ENCODE measurements at regions not wholly inside any gene's neighbourhood (a gene's known extent, or its start where the extent isn't known, plus 50 kb on each side); places are given as distances from the start of the nearest gene placed in this dataset.

GRCh38 chr2:120423167-120423943, 77.4 kb downstream of the INHBB start:
- Histone ChIP-seq H3K4me3 (replicated peaks in 1 of 4; ENCODE audit: control extremely low read depth in 1 of 4, insufficient read depth in 1 of 4, low read depth in 3 of 4, low read length in 4 of 4) (no peak overlapping the region), H2AFZ (ENCODE audit: low read length) (no peak overlapping the region), H3K36me3 (ENCODE audit: control insufficient read depth, insufficient read depth, low read length) (no peaks in the 10 kb centered on the region), H3K4me1 (ENCODE audit: control insufficient read depth, extremely low read depth, insufficient read depth, low read length) (no peaks in the 10 kb centered on the region), H3K79me2 (ENCODE audit: control insufficient read depth, insufficient read depth, low read length) (no peaks in the 10 kb centered on the region), H4K20me1 (ENCODE audit: control insufficient read depth, extremely low read depth, insufficient read depth, low read length) (no peaks in the 10 kb centered on the region), H3K9ac (ENCODE audit: insufficient read depth, low read length) (no peak overlapping the region), H3K4me2 (ENCODE audit: extremely low read depth, insufficient read depth, low read length) (no peak overlapping the region), H3K9me3 (ENCODE audit: control insufficient read depth, insufficient read depth, low read depth, low read length) (no peaks in the 10 kb centered on the region), H3K27ac (ENCODE audit: insufficient read depth, low read length) (no peak overlapping the region), H3K27me3 (ENCODE audit: control insufficient read depth, insufficient read depth, low read length) (peaks cover 16% of the 10 kb centered on the region)
- no peak for TF ChIP-seq CTCF (conservative IDR thresholded peaks at IDR 0.05 in 1 of 2, IDR thresholded peaks at IDR 0.05 in 1 of 2; ENCODE audit: low read depth in 1 of 2, low read length in 2 of 2)
- TF ChIP-seq EZH2 (IDR thresholded peaks at IDR 0.05; ENCODE audit: low read length, missing control alignments) = no peak
- DNase-seq (ENCODE audit: low read depth in 2 of 2) = no peak

- Histone ChIP-seq H3K4me3 (replicated peaks in 1 of 4; ENCODE audit: control extremely low read depth in 1 of 4, insufficient read depth in 1 of 4, low read depth in 3 of 4, low read length in 4 of 4) (no peak overlapping the region), H3K9ac (ENCODE audit: insufficient read depth, low read length) (no peak overlapping the region), H2AFZ (ENCODE audit: low read length) (no peak overlapping the region), H4K20me1 (ENCODE audit: control insufficient read depth, extremely low read depth, insufficient read depth, low read length) (no peaks in the 10 kb centered on the region), H3K27me3 (ENCODE audit: control insufficient read depth, insufficient read depth, low read length) (peaks cover 16% of the 10 kb centered on the region), H3K9me3 (ENCODE audit: control insufficient read depth, insufficient read depth, low read depth, low read length) (no peaks in the 10 kb centered on the region), H3K27ac (ENCODE audit: insufficient read depth, low read length) (no peak overlapping the region), H3K4me1 (ENCODE audit: control insufficient read depth, extremely low read depth, insufficient read depth, low read length) (no peaks in the 10 kb centered on the region), H3K4me2 (ENCODE audit: extremely low read depth, insufficient read depth, low read length) (no peak overlapping the region), H3K36me3 (ENCODE audit: control insufficient read depth, insufficient read depth, low read length) (no peaks in the 10 kb centered on the region), H3K79me2 (ENCODE audit: control insufficient read depth, insufficient read depth, low read length) (no peaks in the 10 kb centered on the region)
- TF ChIP-seq EZH2 (IDR thresholded peaks at IDR 0.05; ENCODE audit: low read length, missing control alignments) (no peak), CTCF (conservative IDR thresholded peaks at IDR 0.05 in 1 of 2, IDR thresholded peaks at IDR 0.05 in 1 of 2; ENCODE audit: low read depth in 1 of 2, low read length in 2 of 2) (no peak)
- DNase-seq (ENCODE audit: low read depth in 2 of 2) = no peak
Measured at GRCh38 chr2:120424274-120424796, 78.4 kb downstream of the INHBB start.

- H3K4me3 ChIP-seq (replicated peaks in 1 of 4; ENCODE audit: control extremely low read depth in 1 of 4, insufficient read depth in 1 of 4, low read depth in 3 of 4, low read length in 4 of 4) = no peak overlapping the region
Measured at GRCh38 chr2:120425014-120425413, 79.1 kb downstream of the INHBB start.

More at GRCh38 chr2:120425014-120425413, 79.1 kb downstream of the INHBB start:
- H3K27ac ChIP-seq (ENCODE audit: insufficient read depth, low read length) = no peak overlapping the region
- H3K36me3 ChIP-seq (ENCODE audit: control insufficient read depth, insufficient read depth, low read length) = no peaks in the 10 kb centered on the region
- H3K9me3 ChIP-seq (ENCODE audit: control insufficient read depth, insufficient read depth, low read depth, low read length) = no peaks in the 10 kb centered on the region
- H4K20me1 ChIP-seq (ENCODE audit: control insufficient read depth, extremely low read depth, insufficient read depth, low read length) = no peaks in the 10 kb centered on the region
- no peaks in the 10 kb centered on the region for H3K4me1 ChIP-seq (ENCODE audit: control insufficient read depth, extremely low read depth, insufficient read depth, low read length)
- TF ChIP-seq EZH2 (IDR thresholded peaks at IDR 0.05; ENCODE audit: low read length, missing control alignments) = no peak
- no peak for TF ChIP-seq CTCF (conservative IDR thresholded peaks at IDR 0.05 in 1 of 2, IDR thresholded peaks at IDR 0.05 in 1 of 2; ENCODE audit: low read depth in 1 of 2, low read length in 2 of 2)
- no peak overlapping the region for H3K4me2 ChIP-seq (ENCODE audit: extremely low read depth, insufficient read depth, low read length)
- no peaks in the 10 kb centered on the region for H3K79me2 ChIP-seq (ENCODE audit: control insufficient read depth, insufficient read depth, low read length)
- no peak overlapping the region for H3K9ac ChIP-seq (ENCODE audit: insufficient read depth, low read length)
- no peak overlapping the region for H2AFZ ChIP-seq (ENCODE audit: low read length)
- H3K27me3 ChIP-seq (ENCODE audit: control insufficient read depth, insufficient read depth, low read length) = peaks cover 14% of the 10 kb centered on the region
- no peak for DNase-seq (ENCODE audit: low read depth in 2 of 2)
